ENCODE measurements at regions not wholly inside any gene's neighbourhood (a gene's known extent, or its start where the extent isn't known, plus 50 kb on each side); places are given as distances from the start of the nearest gene placed in this dataset.
"Not testable (repeated sequence)": the region's sequence is repeated elsewhere in the genome, so short reads cannot be mapped to it uniquely, and the experiment has no call there.

- H3K27ac Mint-ChIP-seq; ATAC-seq; H3K4me3 Mint-ChIP-seq; H3K36me3 Mint-ChIP-seq (ENCODE audit: low read depth); DNase-seq; H3K27me3 Mint-ChIP-seq; H3K4me1 Mint-ChIP-seq; H3K9me3 Mint-ChIP-seq (ENCODE audit: low read depth): not testable (repeated sequence)
- intact Hi-C loops (cut with DNase I, micrococcal nuclease) = loop anchor here in 1 of 2 experiments (10.0 kb wide), 1 partner anchor 621 kb away; the partner anchor contains the start of genes DCUN1D3 and LYRM1
- POLR2A ChIA-PET = interaction anchor here (0.7 kb wide), 1 partner anchor 533 kb away, joined by 4 read pairs; no protein-coding TSS in a partner anchor
- CTCF ChIA-PET = interaction anchor here (0.7 kb wide), 1 partner anchor 802 kb away, joined by 3 read pairs; no protein-coding TSS in a partner anchor
These were observed 73.1 kb upstream of the METTL9 start for GRCh38 chr16:21525956-21526922.

- Mint-ChIP-seq H3K27ac (no peak overlapping the region), H3K4me3 (no peak overlapping the region), H3K36me3 (ENCODE audit: low read depth) (no peaks in the 10 kb centered on the region), H3K9me3 (ENCODE audit: low read depth) (no peaks in the 10 kb centered on the region), H3K27me3 (no peaks in the 10 kb centered on the region), H3K4me1 (no peaks in the 10 kb centered on the region)
- DNase-seq (no peak), ATAC-seq (no peak)
- ChIA-PET CTCF (interaction anchor here (0.7 kb wide), 1 partner anchor 801 kb away, joined by 3 read pairs; no protein-coding TSS in a partner anchor), POLR2A (no interaction called here)
- intact Hi-C loops (cut with DNase I, micrococcal nuclease) = loop anchor here in 1 of 2 experiments (10.0 kb wide), 1 partner anchor 622 kb away; the partner anchor contains the start of genes DCUN1D3 and LYRM1
These were observed 72.2 kb upstream of the METTL9 start for GRCh38 chr16:21526923-21527807.

GRCh38 chr16:21529060-21529658, 70.2 kb upstream of the METTL9 start:
- POLR2A ChIA-PET; H3K4me3 Mint-ChIP-seq; DNase-seq; H3K27ac Mint-ChIP-seq; H3K9me3 Mint-ChIP-seq (ENCODE audit: low read depth); H3K4me1 Mint-ChIP-seq; H3K27me3 Mint-ChIP-seq; H3K36me3 Mint-ChIP-seq (ENCODE audit: low read depth); ATAC-seq: not testable (repeated sequence)
- CTCF ChIA-PET = interaction anchor here (0.7 kb wide), 1 partner anchor 701 kb away, joined by 3 read pairs; no protein-coding TSS in a partner anchor
- intact Hi-C loops (cut with DNase I, micrococcal nuclease) = loop anchor here in 1 of 2 experiments (10.0 kb wide), 1 partner anchor 624 kb away; the partner anchor contains the start of genes DCUN1D3 and LYRM1

GRCh38 chr16:21530729-21531383, 68.5 kb upstream of the METTL9 start:
- POLR2A ChIA-PET; intact Hi-C loops (cut with DNase I, micrococcal nuclease); H3K27ac Mint-ChIP-seq; CTCF ChIA-PET; H3K9me3 Mint-ChIP-seq (ENCODE audit: low read depth); H3K4me1 Mint-ChIP-seq; H3K27me3 Mint-ChIP-seq; H3K4me3 Mint-ChIP-seq; ATAC-seq; DNase-seq; H3K36me3 Mint-ChIP-seq (ENCODE audit: low read depth): not testable (repeated sequence)

- POLR2A ChIA-PET; CTCF ChIA-PET; H3K36me3 Mint-ChIP-seq (ENCODE audit: low read depth); DNase-seq; H3K27me3 Mint-ChIP-seq; H3K4me1 Mint-ChIP-seq; ATAC-seq; H3K4me3 Mint-ChIP-seq; H3K27ac Mint-ChIP-seq; H3K9me3 Mint-ChIP-seq (ENCODE audit: low read depth); intact Hi-C loops (cut with DNase I, micrococcal nuclease): not testable (repeated sequence)
These were observed 66.4 kb upstream of the METTL9 start for GRCh38 chr16:21532996-21533395.

GRCh38 chr16:21533474-21533873, 65.9 kb upstream of the METTL9 start:
- H3K27ac Mint-ChIP-seq; POLR2A ChIA-PET; H3K36me3 Mint-ChIP-seq (ENCODE audit: low read depth); CTCF ChIA-PET; H3K4me1 Mint-ChIP-seq; H3K4me3 Mint-ChIP-seq; H3K9me3 Mint-ChIP-seq (ENCODE audit: low read depth); ATAC-seq; DNase-seq; H3K27me3 Mint-ChIP-seq; intact Hi-C loops (cut with DNase I, micrococcal nuclease): not testable (repeated sequence)

GRCh38 chr16:21534561-21534960, 64.8 kb upstream of the METTL9 start:
- H3K27ac Mint-ChIP-seq; CTCF ChIA-PET; intact Hi-C loops (cut with DNase I, micrococcal nuclease); H3K9me3 Mint-ChIP-seq (ENCODE audit: low read depth); H3K27me3 Mint-ChIP-seq; H3K4me1 Mint-ChIP-seq; H3K36me3 Mint-ChIP-seq (ENCODE audit: low read depth); POLR2A ChIA-PET; H3K4me3 Mint-ChIP-seq: not testable (repeated sequence)
- DNase-seq (peak; percentile 66), ATAC-seq (peak; percentile 54)

- H3K9me3 Mint-ChIP-seq (ENCODE audit: low read depth); H3K36me3 Mint-ChIP-seq (ENCODE audit: low read depth); H3K27me3 Mint-ChIP-seq; H3K4me3 Mint-ChIP-seq; DNase-seq; intact Hi-C loops (cut with DNase I, micrococcal nuclease); ATAC-seq; CTCF ChIA-PET; H3K27ac Mint-ChIP-seq; POLR2A ChIA-PET: not testable (repeated sequence)
- H3K4me1 Mint-ChIP-seq = peaks cover 13% of the 10 kb centered on the region
These were observed 64.2 kb upstream of the METTL9 start for GRCh38 chr16:21535201-21535600.

GRCh38 chr16:21536740-21537139, 62.6 kb upstream of the METTL9 start:
- H3K27me3 Mint-ChIP-seq; H3K4me3 Mint-ChIP-seq; intact Hi-C loops (cut with DNase I, micrococcal nuclease); POLR2A ChIA-PET; H3K36me3 Mint-ChIP-seq (ENCODE audit: low read depth); DNase-seq; ATAC-seq; H3K9me3 Mint-ChIP-seq (ENCODE audit: low read depth); H3K27ac Mint-ChIP-seq; CTCF ChIA-PET: not testable (repeated sequence)
- H3K4me1 Mint-ChIP-seq = peaks cover 27% of the 10 kb centered on the region

GRCh38 chr16:21537598-21537997, 61.8 kb upstream of the METTL9 start:
- ATAC-seq = not testable (repeated sequence)

More at GRCh38 chr16:21537598-21537997, 61.8 kb upstream of the METTL9 start:
- peaks cover 30% of the 10 kb centered on the region for H3K4me1 Mint-ChIP-seq
- H3K4me3 Mint-ChIP-seq; CTCF ChIA-PET; H3K27ac Mint-ChIP-seq; H3K36me3 Mint-ChIP-seq (ENCODE audit: low read depth); H3K9me3 Mint-ChIP-seq (ENCODE audit: low read depth); POLR2A ChIA-PET; H3K27me3 Mint-ChIP-seq; intact Hi-C loops (cut with DNase I, micrococcal nuclease); DNase-seq: not testable (repeated sequence)

Measured in activated CD4-positive, alpha-beta T cell treated with anti-CD3 and anti-CD28 coated beads for 36 hours (primary cell).